RWPE2 (cell line): ENCODE measurements at regions not wholly inside any gene's neighbourhood (a gene's known extent, or its start where the extent isn't known, plus 50 kb on each side); places are given as distances from the start of the nearest gene placed in this dataset.

Source experiments
- ATAC-seq: fragments of 200-7000 bp; cut with Tn5 transposase; 3 replicates; pipeline ENCODE4 v1.9.1; 2021; ENCODE audit warnings: low read depth
- DNase-seq: peaks from one replicate; pipeline ENCODE4 v3.0.0-alpha.2; 2020; ENCODE audit warnings: low spot score
- H3K27ac ChIP-seq: fragments of 450-650 bp; 2 replicates; pipeline ENCODE4 v1.5.1; 2017; ENCODE audit warnings: mild to moderate bottlenecking; ENCODE audit not compliant: poor library complexity, severe bottlenecking
- H3K27me3 ChIP-seq: fragments of 250-450 bp; sonication (Bioruptor Pico); 2 replicates; pipeline ENCODE4 v1.5.1; 2021; ENCODE audit warnings: mild to moderate bottlenecking, moderate library complexity; ENCODE audit not compliant: insufficient read depth, poor library complexity, severe bottlenecking
- H3K36me3 ChIP-seq: fragments of 250-450 bp; sonication (Bioruptor Pico); 2 replicates; pipeline ENCODE4 v1.5.1; 2020; ENCODE audit warnings: low read depth, mild to moderate bottlenecking, moderate library complexity
- H3K4me1 ChIP-seq: fragments of 250-450 bp; sonication (Bioruptor Pico); 2 replicates; pipeline ENCODE4 v1.5.1; 2021; ENCODE audit warnings: mild to moderate bottlenecking, moderate library complexity; ENCODE audit not compliant: insufficient read depth, poor library complexity, severe bottlenecking
- H3K4me3 ChIP-seq: fragments of 250-450 bp; sonication (Bioruptor Pico); 2 replicates; pipeline ENCODE4 v1.5.1; 2021; ENCODE audit warnings: mild to moderate bottlenecking, moderate library complexity; ENCODE audit not compliant: severe bottlenecking
- H3K9me3 ChIP-seq: fragments of 250-450 bp; sonication (Bioruptor Pico); 2 replicates; pipeline ENCODE4 v1.5.1; 2021; ENCODE audit warnings: mild to moderate bottlenecking, moderate library complexity; ENCODE audit not compliant: severe bottlenecking
- TF ChIP-seq, protein P1 (sequence below): fragments of 450-650 bp; IDR thresholded peaks from one replicate; pipeline ENCODE4 v1.5.1; 2017; ENCODE audit warnings: mild to moderate bottlenecking, moderate library complexity; ENCODE audit not compliant: poor library complexity, severe bottlenecking

DNA sequence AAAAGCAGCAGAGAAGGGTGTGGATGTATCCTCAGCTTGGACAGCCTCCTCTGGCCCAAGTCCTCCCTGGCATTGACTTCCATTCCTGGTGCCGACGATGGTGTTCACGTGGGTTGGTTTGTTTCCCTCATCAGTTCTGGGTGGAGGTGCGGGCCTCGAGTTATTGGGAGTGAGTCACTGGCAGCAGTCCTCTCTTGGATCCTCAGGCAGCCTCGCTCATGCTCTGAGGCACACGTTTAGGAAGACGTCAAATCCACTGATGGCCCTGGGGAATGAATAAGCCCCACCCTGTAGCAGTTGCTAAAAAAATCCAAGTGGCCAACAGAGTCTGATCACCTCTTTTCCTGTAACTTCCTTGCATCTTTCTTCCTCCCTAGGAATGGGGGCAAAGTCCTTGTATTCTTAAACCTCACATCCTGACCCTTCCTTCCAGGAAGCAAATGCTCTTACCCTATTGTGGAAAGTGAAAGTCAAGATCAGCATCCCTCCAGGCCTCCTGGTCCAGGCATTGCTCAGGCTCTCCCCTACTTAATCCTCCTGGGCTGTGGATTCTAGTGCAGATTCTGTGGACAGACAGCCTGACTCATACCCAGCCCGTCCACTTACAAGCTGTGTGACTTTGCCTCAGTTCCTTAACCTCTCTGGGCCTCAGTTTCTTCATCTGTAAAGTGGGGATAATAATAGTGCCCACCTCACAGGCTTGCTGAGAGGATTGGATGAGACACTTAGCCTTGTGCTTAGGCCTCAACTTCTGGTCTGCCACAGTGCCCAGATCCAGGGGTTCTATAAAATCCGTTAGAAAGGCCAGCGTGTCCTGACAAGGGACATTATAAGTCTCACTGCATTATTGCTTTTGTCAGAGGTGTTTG lies 111.1 kb downstream of the TLR5 start:
- no peak for DNase-seq
- Histone ChIP-seq H3K9me3 (no peaks in the 10 kb centered on the region), H3K4me3 (no peak overlapping the region), H3K27ac (no peak overlapping the region), H3K27me3 (no peaks in the 10 kb centered on the region), H3K36me3 (no peaks in the 10 kb centered on the region), H3K4me1 (no peaks in the 10 kb centered on the region)
- no peak for ATAC-seq
- TF ChIP-seq, protein P1, sequence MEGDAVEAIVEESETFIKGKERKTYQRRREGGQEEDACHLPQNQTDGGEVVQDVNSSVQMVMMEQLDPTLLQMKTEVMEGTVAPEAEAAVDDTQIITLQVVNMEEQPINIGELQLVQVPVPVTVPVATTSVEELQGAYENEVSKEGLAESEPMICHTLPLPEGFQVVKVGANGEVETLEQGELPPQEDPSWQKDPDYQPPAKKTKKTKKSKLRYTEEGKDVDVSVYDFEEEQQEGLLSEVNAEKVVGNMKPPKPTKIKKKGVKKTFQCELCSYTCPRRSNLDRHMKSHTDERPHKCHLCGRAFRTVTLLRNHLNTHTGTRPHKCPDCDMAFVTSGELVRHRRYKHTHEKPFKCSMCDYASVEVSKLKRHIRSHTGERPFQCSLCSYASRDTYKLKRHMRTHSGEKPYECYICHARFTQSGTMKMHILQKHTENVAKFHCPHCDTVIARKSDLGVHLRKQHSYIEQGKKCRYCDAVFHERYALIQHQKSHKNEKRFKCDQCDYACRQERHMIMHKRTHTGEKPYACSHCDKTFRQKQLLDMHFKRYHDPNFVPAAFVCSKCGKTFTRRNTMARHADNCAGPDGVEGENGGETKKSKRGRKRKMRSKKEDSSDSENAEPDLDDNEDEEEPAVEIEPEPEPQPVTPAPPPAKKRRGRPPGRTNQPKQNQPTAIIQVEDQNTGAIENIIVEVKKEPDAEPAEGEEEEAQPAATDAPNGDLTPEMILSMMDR = no peak

DNA sequence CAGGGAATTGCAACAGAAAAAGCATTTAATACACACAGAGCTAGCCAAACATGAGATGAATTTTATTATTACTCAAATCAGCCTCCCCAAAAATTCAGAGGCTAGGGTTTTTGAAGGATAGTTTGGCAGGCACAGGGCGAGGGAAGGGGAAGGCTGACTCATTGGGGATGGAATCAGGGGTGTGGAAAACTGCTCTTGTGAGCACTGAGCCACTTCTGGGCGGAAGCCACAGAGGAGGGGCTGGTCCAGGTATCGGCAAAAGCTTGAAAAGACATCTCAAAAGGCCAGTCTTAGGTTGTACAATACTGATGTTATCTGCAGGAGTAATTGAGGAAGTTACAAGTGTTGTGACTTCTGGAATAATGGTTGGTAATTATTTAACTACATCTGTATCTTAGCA lies 109.4 kb downstream of the TLR5 start:
- H3K27me3 ChIP-seq = no peaks in the 10 kb centered on the region
- H3K27ac ChIP-seq = no peak overlapping the region
- no peaks in the 10 kb centered on the region for H3K36me3 ChIP-seq
- TF ChIP-seq, protein P1 = no peak
- no peaks in the 10 kb centered on the region for H3K9me3 ChIP-seq
- ATAC-seq = peak; percentile 44; the same call in 1 of the 3 replicates
- no peak for DNase-seq
- no peaks in the 10 kb centered on the region for H3K4me1 ChIP-seq
- H3K4me3 ChIP-seq = no peak overlapping the region

- no peaks in the 10 kb centered on the region for H3K36me3 ChIP-seq
- no peaks in the 10 kb centered on the region for H3K9me3 ChIP-seq
- no peaks in the 10 kb centered on the region for H3K27me3 ChIP-seq
- TF ChIP-seq, protein P1 = no peak
- no peak for DNase-seq
- H3K4me1 ChIP-seq = no peaks in the 10 kb centered on the region
- no peak overlapping the region for H3K27ac ChIP-seq
- no peak overlapping the region for H3K4me3 ChIP-seq
- ATAC-seq = no peak
Observed at GRCh38 chr1:223034270-223034798, 108.7 kb downstream of the TLR5 start.

DNA sequence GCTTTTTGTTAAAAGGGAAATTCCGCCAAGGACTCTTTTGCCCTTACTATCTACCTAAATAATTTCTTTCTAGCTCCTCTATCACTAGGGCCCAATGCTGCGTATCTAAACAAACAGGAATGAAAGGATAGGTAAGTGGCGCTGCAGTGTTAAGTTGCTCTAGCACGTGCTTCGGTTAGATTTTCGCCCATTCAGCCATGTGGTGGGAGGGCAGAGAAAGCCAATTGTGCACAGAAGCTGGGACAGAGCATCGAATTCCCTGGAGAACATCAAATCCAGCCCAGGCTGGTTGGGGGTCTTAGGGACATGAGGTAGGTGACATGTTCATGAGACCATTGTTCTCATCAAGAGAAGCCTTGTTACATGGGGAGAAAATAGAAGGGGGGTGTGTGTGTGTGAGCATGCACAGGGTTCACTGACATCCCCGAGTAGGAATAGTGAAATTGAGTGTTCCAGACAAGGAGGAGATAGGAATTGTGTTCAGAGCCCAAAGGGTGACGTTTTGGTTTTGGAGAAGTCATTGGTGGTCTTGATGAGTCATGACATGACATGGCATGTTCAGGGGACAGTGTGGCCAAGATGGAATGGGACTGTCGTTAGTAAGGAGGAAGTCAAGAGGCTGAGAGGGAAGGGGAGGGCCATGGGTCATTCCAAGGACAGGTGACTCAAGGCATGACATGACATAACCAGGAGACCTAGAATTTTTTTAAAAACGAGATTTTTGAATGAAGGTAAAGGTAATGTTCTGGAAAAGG lies 107.1 kb downstream of the TLR5 start:
- no peak for DNase-seq
- TF ChIP-seq, protein P1 = no peak
- no peak overlapping the region for H3K4me3 ChIP-seq
- H3K9me3 ChIP-seq = no peaks in the 10 kb centered on the region
- H3K4me1 ChIP-seq = no peaks in the 10 kb centered on the region
- no peak overlapping the region for H3K27ac ChIP-seq
- H3K36me3 ChIP-seq = no peaks in the 10 kb centered on the region
- no peaks in the 10 kb centered on the region for H3K27me3 ChIP-seq
- ATAC-seq = no peak
